H1 (cell line): ENCODE measurements at regions not wholly inside any gene's neighbourhood (a gene's known extent, or its start where the extent isn't known, plus 50 kb on each side); places are given as distances from the start of the nearest gene placed in this dataset.

Experiments
- BRCA1 ChIP-seq: IDR thresholded peaks from 2 replicates; pipeline ENCODE4 v1.6.1; 2012; ENCODE audit warnings: low read depth, low read length, improper control_type of control experiment
- CBX5 ChIP-seq: fragments of 300-800, 300-1000 bp; sonication (generic); IDR thresholded peaks from 2 replicates; pipeline ENCODE4 v1.7.1; 2016; ENCODE audit warnings: antibody characterized with exemption, low read length, low read depth
- CEBPB ChIP-seq: IDR thresholded peaks from 2 replicates; pipeline ENCODE4 v1.6.1; 2012; ENCODE audit warnings: low read depth, low read length
- EP300 ChIP-seq, 2 experiments: IDR thresholded peaks; 1 replicate in 1 of 2; 2 replicates in 1 of 2; pipeline ENCODE4 v1.6.1; 2011 to 2012; ENCODE audit warnings: low read depth in 2 of 2, low read length in 2 of 2, mild to moderate bottlenecking in 2 of 2, borderline replicate concordance in 1 of 2, inconsistent platforms in 1 of 2, moderate library complexity in 1 of 2
- EZH2 ChIP-seq: fragments of 200-600 bp; sonication (generic); IDR thresholded peaks from 2 replicates; pipeline ENCODE4 v1.7.1; 2012; ENCODE audit warnings: low read depth, mild to moderate bottlenecking, moderate library complexity, low read length, inconsistent platforms; ENCODE audit not compliant: severe bottlenecking
- GABPA ChIP-seq: IDR thresholded peaks from 2 replicates; pipeline ENCODE4 v1.6.1; 2011; ENCODE audit warnings: mild to moderate bottlenecking, low read length, moderate library complexity, borderline replicate concordance; ENCODE audit not compliant: insufficient read depth
- GTF2F1 ChIP-seq: IDR thresholded peaks from 2 replicates; pipeline ENCODE4 v1.6.1; 2012; ENCODE audit warnings: low read depth, low read length, improper control_type of control experiment, borderline replicate concordance
- POLR2AphosphoS5 ChIP-seq: IDR thresholded peaks from 2 replicates; pipeline ENCODE4 v1.6.1; 2011; ENCODE audit warnings: low read depth, low read length
- SP1 ChIP-seq: IDR thresholded peaks from 2 replicates; pipeline ENCODE4 v1.6.1; 2011; ENCODE audit warnings: low read depth, low read length
- SP2 ChIP-seq: IDR thresholded peaks from 2 replicates; pipeline ENCODE4 v1.6.1; 2012; ENCODE audit warnings: mild to moderate bottlenecking, low read length, inconsistent platforms
- SUZ12 ChIP-seq: fragments of 200-600 bp; sonication (generic); IDR thresholded peaks from 2 replicates; pipeline ENCODE4 v1.6.1; 2012; ENCODE audit warnings: mild to moderate bottlenecking, inconsistent platforms, low read length, moderate library complexity, mixed read lengths
- TBP ChIP-seq: IDR thresholded peaks from 2 replicates; pipeline ENCODE4 v1.6.1; 2011; ENCODE audit warnings: low read depth, low read length, improper control_type of control experiment
- TF ChIP-seq, protein P1 (sequence below), 3 experiments: IDR thresholded peaks; 1 replicate in 2 of 3; 2 replicates in 1 of 3; pipeline versions ENCODE4 v1.5.1 to v1.6.1; 2011; ENCODE audit warnings: low read length in 3 of 3, mild to moderate bottlenecking in 3 of 3, inconsistent platforms in 2 of 3, low read depth in 1 of 3, moderate library complexity in 1 of 3; ENCODE audit not compliant: insufficient read depth in 1 of 3; ENCODE audit errors: control extremely low read depth in 1 of 3

DNA sequence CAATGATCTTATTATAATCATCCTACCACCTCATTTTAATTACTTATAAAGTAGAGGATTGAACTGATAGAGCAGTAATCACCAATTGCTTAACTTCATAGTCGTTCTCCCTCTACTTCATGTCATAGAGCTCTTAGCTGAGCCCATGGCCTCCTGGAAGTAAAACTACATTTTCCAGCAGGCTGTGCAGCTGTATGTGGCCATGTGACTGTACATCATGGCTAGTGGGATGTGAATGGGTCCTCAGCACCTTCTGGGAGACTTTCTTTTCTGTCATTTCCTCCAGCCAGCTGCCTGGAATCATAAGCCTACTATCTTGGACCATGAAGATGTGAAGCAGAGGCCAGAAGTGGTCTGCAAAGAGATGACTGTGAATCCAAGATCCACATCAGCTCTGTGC is 128.7 kb upstream of the SKOR2 start:
- TF ChIP-seq SUZ12, result no peak
- TF ChIP-seq, protein P1, sequence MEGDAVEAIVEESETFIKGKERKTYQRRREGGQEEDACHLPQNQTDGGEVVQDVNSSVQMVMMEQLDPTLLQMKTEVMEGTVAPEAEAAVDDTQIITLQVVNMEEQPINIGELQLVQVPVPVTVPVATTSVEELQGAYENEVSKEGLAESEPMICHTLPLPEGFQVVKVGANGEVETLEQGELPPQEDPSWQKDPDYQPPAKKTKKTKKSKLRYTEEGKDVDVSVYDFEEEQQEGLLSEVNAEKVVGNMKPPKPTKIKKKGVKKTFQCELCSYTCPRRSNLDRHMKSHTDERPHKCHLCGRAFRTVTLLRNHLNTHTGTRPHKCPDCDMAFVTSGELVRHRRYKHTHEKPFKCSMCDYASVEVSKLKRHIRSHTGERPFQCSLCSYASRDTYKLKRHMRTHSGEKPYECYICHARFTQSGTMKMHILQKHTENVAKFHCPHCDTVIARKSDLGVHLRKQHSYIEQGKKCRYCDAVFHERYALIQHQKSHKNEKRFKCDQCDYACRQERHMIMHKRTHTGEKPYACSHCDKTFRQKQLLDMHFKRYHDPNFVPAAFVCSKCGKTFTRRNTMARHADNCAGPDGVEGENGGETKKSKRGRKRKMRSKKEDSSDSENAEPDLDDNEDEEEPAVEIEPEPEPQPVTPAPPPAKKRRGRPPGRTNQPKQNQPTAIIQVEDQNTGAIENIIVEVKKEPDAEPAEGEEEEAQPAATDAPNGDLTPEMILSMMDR (IDR thresholded peaks at IDR 0.05; ENCODE audit: control extremely low read depth in 1 of 3, insufficient read depth in 1 of 3, low read depth in 1 of 3, low read length in 3 of 3), result no peak
- TF ChIP-seq EZH2, result no peak
- no peak for TF ChIP-seq SP2
- TF ChIP-seq CEBPB, result no peak
- no peak for TF ChIP-seq CBX5
- TF ChIP-seq POLR2AphosphoS5, result no peak
- TF ChIP-seq EP300 (IDR thresholded peaks at IDR 0.05; ENCODE audit: borderline replicate concordance in 1 of 2, low read depth in 2 of 2, low read length in 2 of 2), result no peak
- no peak for TF ChIP-seq BRCA1
- TF ChIP-seq GABPA, result no peak
- no peak for TF ChIP-seq GTF2F1
- TF ChIP-seq TBP, result no peak
- TF ChIP-seq SP1, result no peak
